IPS DF 6.9 (cell line): ENCODE measurements at regions not wholly inside any gene's neighbourhood (a gene's known extent, or its start where the extent isn't known, plus 50 kb on each side); places are given as distances from the start of the nearest gene placed in this dataset.

Experiments
- DNase-seq: peaks from one replicate; pipeline ENCODE4 v3.0.0-alpha.2; 2013; ENCODE audit warnings: low read depth, low spot score
- H3K27ac ChIP-seq: one replicate; pipeline ENCODE4 v1.5.1; 2013; ENCODE audit warnings: low read length, control low read depth
- H3K27me3 ChIP-seq: 2 replicates; pipeline ENCODE4 v1.6.1; 2013; ENCODE audit warnings: mild to moderate bottlenecking, low read length; ENCODE audit not compliant: control insufficient read depth, insufficient read depth
- H3K36me3 ChIP-seq: 2 replicates; pipeline ENCODE4 v1.6.1; 2013; ENCODE audit warnings: low read length; ENCODE audit not compliant: control insufficient read depth, insufficient read depth
- H3K4me1 ChIP-seq: 2 replicates; pipeline ENCODE4 v1.6.1; 2013; ENCODE audit warnings: low read length; ENCODE audit not compliant: control insufficient read depth, insufficient read depth
- H3K4me3 ChIP-seq: 2 replicates; pipeline ENCODE4 v1.5.1; 2013; ENCODE audit warnings: mild to moderate bottlenecking, low read length
- H3K9me3 ChIP-seq: 2 replicates; pipeline ENCODE4 v1.6.1; 2013; ENCODE audit warnings: low read length, inconsistent platforms; ENCODE audit not compliant: control insufficient read depth, insufficient read depth
- WGBS: extraction: QIAGEN DNeasy Blood & Tissue Kit; methylation state at CpG from one replicate; pipeline ENCODE4 v1.1.7; 2013; ENCODE audit warnings: mixed read lengths, missing lambda C conversion rate; ENCODE audit not compliant: insufficient read length, insufficient coverage; 5-methylcytosine and 5-hydroxymethylcytosine counted together

- H3K4me3 ChIP-seq = no peak overlapping the region
- H3K27me3 ChIP-seq = no peaks in the 10 kb centered on the region
- no peaks in the 10 kb centered on the region for H3K9me3 ChIP-seq
- DNase-seq = peak; percentile 18
- H3K4me1 ChIP-seq = peaks cover 4% of the 10 kb centered on the region
- no CpG with 5 or more reads among the region's 5 CpGs for WGBS
- H3K27ac ChIP-seq = no peak overlapping the region
- no peaks in the 10 kb centered on the region for H3K36me3 ChIP-seq
Measured at GRCh38 chr11:121688055-121688491, 235.3 kb upstream of the SORL1-AS1 start.

DNA sequence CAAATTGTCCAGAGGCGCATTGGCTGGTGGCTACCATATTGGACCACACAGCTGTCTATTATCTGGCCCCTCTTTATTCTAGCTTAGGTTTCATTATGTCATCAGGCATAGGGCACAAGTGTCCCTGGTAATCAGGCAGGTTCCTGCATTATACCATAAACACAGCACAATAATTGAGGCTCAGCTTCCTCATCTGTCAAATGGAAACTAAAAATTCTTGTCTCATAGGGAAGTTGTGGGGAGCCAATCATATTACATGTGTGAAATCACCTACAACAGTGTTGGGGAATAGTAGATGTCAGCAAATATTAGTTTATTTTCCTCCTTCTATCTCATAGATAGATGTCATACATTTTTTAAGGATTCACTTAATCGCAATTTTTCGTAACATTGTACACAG, 231.0 kb upstream of the SORL1-AS1 start:
- no peaks in the 10 kb centered on the region for H3K36me3 ChIP-seq
- no peaks in the 10 kb centered on the region for H3K9me3 ChIP-seq
- H3K4me3 ChIP-seq = no peak overlapping the region
- no peak overlapping the region for H3K27ac ChIP-seq
- no CpG with 5 or more reads among the region's 3 CpGs for WGBS
- DNase-seq = no peak
- no peaks in the 10 kb centered on the region for H3K27me3 ChIP-seq
- peaks cover 4% of the 10 kb centered on the region for H3K4me1 ChIP-seq
